Transverse colon (tissue), 3 donors: ENCODE measurements at regions not wholly inside any gene's neighbourhood (a gene's known extent, or its start where the extent isn't known, plus 50 kb on each side); places are given as distances from the start of the nearest gene placed in this dataset.

ENCODE experiments used
- CTCF ChIP-seq, 5 experiments: fragments of 200-600 bp in 3 of 5; fragments of 450-650 bp in 2 of 5; sonication (generic) in 3 of 5; IDR thresholded peaks; 1 replicate in 2 of 5; 2 replicates in 3 of 5; pipeline ENCODE4 v1.5.1; 2016 to 2017; ENCODE audit warnings: antibody characterized with exemption in 5 of 5, inconsistent platforms in 3 of 5, mild to moderate bottlenecking in 2 of 5, moderate library complexity in 1 of 5
- EP300 ChIP-seq: sonication (generic); formaldehyde crosslinking; IDR thresholded peaks from one replicate; pipeline ENCODE4 v1.6.1; 2017; ENCODE audit warnings: antibody characterized with exemption, low read depth
- POLR2A ChIP-seq: fragments of 450-650 bp; IDR thresholded peaks from one replicate; pipeline ENCODE4 v1.6.1; 2016; ENCODE audit warnings: antibody characterized with exemption, mild to moderate bottlenecking, moderate library complexity

GRCh38 chr5:98471458-98471857 lies 302.0 kb upstream of the RGMB start:
- no peak for TF ChIP-seq CTCF (IDR thresholded peaks at IDR 0.05)
- TF ChIP-seq EP300 = no peak
- TF ChIP-seq POLR2A = no peak
